Left ventricle myocardium inferior (tissue), 1 donor: ENCODE measurements at regions not wholly inside any gene's neighbourhood (a gene's known extent, or its start where the extent isn't known, plus 50 kb on each side); places are given as distances from the start of the nearest gene placed in this dataset.
A peak's percentile ranks its signal among the peaks of the same experiment; 100 is the strongest.
"Not testable (repeated sequence)": the region's sequence is repeated elsewhere in the genome, so short reads cannot be mapped to it uniquely, and the experiment has no call there.

Source experiments
- DNase-seq: peaks from one replicate; pipeline ENCODE4 v3.0.0-alpha.2; 2020
- H3K27ac ChIP-seq: fragments of 200-600 bp; replicated peaks from 2 replicates; pipeline ENCODE4 v1.8.0; 2021
- H3K27me3 ChIP-seq: fragments of 200-600 bp; 2 replicates; pipeline ENCODE4 v1.8.0; 2021; ENCODE audit warnings: low read depth
- H3K36me3 ChIP-seq: fragments of 200-600 bp; 2 replicates; pipeline ENCODE4 v1.8.0; 2021
- H3K4me1 ChIP-seq: fragments of 200-600 bp; 2 replicates; pipeline ENCODE4 v1.8.0; 2021
- H3K4me3 ChIP-seq: fragments of 200-600 bp; 2 replicates; pipeline ENCODE4 v1.8.0; 2021; ENCODE audit warnings: mild to moderate bottlenecking, moderate library complexity
- H3K9me3 ChIP-seq: fragments of 200-600 bp; replicated peaks from 2 replicates; pipeline ENCODE4 v1.8.0; 2021
- intact Hi-C: fragments of 100-400 bp; cut with micrococcal nuclease; formaldehyde crosslinking; loops from one replicate; pipeline ENCODE4 v1.11.0; 2022
- TF ChIP-seq, protein P1 (sequence below): fragments of 200-600 bp; IDR thresholded peaks from 2 replicates; pipeline ENCODE4 v1.8.0; 2021; ENCODE audit warnings: antibody characterized with exemption, mild to moderate bottlenecking, borderline replicate concordance
- donor health status: DM: no; HTN: yes; CAD: no; lungs with severe emphysema.

DNA sequence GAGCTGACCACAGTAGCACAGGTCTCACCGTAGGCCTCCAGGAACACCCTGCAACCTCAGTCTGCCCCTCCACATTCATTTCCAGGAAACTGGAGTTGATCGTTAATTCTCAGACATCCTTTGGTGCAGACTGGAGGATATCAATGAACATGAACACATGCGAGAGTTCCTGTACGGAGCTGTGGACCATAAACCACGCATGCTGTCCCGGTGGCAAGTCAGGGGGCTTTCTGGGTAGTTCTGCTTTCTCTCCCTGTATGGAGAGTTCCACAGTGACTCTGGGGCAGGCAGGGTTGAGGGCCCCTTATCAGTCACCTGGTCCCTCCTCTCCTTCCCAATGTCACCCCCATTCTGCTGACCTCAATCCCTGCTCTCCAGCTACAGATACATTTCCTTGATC lies 55.5 kb upstream of the URI1 start:
- TF ChIP-seq, protein P1, sequence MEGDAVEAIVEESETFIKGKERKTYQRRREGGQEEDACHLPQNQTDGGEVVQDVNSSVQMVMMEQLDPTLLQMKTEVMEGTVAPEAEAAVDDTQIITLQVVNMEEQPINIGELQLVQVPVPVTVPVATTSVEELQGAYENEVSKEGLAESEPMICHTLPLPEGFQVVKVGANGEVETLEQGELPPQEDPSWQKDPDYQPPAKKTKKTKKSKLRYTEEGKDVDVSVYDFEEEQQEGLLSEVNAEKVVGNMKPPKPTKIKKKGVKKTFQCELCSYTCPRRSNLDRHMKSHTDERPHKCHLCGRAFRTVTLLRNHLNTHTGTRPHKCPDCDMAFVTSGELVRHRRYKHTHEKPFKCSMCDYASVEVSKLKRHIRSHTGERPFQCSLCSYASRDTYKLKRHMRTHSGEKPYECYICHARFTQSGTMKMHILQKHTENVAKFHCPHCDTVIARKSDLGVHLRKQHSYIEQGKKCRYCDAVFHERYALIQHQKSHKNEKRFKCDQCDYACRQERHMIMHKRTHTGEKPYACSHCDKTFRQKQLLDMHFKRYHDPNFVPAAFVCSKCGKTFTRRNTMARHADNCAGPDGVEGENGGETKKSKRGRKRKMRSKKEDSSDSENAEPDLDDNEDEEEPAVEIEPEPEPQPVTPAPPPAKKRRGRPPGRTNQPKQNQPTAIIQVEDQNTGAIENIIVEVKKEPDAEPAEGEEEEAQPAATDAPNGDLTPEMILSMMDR = no peak
- Histone ChIP-seq H3K4me1 (peaks cover 8% of the 10 kb centered on the region), H3K27me3 (peaks cover 37% of the 10 kb centered on the region), H3K9me3 (no peaks in the 10 kb centered on the region), H3K36me3 (no peaks in the 10 kb centered on the region), H3K4me3 (no peak overlapping the region), H3K27ac (no peak overlapping the region)
- DNase-seq = no peak
- intact Hi-C loops = no loop called here

DNA sequence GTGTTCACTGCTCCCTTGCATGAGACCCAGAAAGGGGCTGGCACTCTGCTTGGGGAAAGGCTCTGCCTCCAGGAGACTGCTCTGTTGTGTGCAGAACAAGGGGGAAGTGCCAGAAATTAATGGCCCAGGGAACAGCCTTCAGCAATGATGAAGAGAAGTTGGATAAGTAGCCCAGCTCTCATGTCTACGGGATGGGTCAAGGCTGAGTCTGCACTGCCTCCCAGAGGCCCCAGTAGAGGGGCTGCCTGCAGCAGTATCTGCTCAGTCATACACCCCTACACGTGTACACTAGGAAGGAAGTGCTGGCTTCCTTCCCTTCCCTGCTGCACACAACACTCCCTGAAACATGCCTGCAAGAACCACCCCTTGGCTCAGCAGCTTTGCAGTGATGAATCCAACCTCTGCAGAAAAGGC lies 54.6 kb upstream of the URI1 start:
- Histone ChIP-seq H3K36me3 (no peaks in the 10 kb centered on the region), H3K27ac (no peak overlapping the region), H3K4me1 (peaks cover 8% of the 10 kb centered on the region), H3K4me3 (no peak overlapping the region), H3K9me3 (no peaks in the 10 kb centered on the region), H3K27me3 (peaks cover 28% of the 10 kb centered on the region)
- intact Hi-C loops = no loop called here
- no peak for DNase-seq
- TF ChIP-seq, protein P1 = peak; percentile 38

DNA sequence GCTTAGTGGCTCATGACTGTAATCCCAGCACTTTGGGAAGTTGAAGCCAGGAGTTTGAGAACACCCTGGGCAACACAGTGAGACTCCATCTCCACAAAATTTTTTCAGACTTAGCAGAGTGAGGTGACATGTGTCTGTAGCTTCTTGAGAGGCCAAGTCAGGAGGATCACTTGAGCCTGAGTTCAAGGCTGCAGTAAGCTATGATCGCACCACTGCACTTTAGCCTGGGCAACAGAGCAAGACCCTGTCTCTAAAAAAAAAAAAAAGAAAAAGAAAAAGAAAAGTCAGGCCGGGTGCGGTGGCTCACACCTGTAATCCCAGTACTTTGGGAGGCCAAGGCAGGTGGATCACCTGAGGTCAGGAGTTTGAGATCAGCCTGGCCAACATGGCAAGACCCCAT lies 54.0 kb upstream of the URI1 start:
- H3K36me3 ChIP-seq, H3K4me3 ChIP-seq, intact Hi-C loops, DNase-seq, H3K9me3 ChIP-seq, H3K4me1 ChIP-seq, H3K27ac ChIP-seq: not testable (repeated sequence)
- H3K27me3 ChIP-seq = peaks cover 22% of the 10 kb centered on the region

DNA sequence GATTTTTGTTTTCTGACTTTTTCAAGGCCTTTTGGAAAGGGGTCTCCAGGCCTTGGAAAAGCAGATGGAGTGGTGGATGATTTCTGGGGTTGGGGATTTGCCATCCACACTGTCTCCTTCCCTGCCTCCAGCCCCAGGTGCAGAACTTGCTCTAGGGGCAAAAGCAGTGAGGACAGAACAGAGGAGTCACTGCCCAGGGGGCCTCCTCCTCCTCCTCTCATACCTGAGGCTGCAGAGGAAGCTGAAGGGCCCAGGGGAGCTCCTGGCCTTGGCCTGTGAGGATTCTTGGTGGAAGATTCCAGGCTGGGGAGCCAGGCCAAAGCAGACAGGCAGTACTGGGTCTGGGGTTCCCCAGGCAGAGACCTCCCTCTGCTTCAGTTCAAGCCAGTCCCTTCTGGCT lies 52.3 kb upstream of the URI1 start:
- Histone ChIP-seq H3K27me3 (peaks cover 12% of the 10 kb centered on the region), H3K27ac (no peak overlapping the region), H3K4me3 (no peak overlapping the region), H3K4me1 (peaks cover 8% of the 10 kb centered on the region), H3K9me3 (no peaks in the 10 kb centered on the region), H3K36me3 (no peaks in the 10 kb centered on the region)
- TF ChIP-seq, protein P1 = no peak
- intact Hi-C loops = no loop called here
- no peak for DNase-seq

DNA sequence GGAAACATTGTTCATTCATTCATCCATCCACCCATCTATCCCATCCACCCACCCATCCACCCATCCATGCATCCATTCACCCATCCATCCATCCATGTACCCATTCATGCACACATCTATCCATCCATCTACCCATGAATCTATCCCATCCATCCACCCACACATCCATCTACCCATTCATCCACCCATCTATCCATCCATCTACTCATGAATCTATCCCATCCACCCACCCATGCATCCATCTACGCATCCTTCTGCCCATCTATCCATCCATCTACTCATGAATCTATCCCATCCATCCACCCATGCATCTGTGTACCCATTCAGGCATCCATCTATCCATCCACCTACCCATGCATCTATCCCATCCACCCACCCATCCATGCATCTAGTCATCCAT lies 51.6 kb upstream of the URI1 start:
- Histone ChIP-seq H3K4me3 (no peak overlapping the region), H3K27ac (no peak overlapping the region), H3K27me3 (peaks cover 9% of the 10 kb centered on the region), H3K36me3 (no peaks in the 10 kb centered on the region), H3K9me3 (no peaks in the 10 kb centered on the region), H3K4me1 (peaks cover 8% of the 10 kb centered on the region)
- DNase-seq = no peak
- TF ChIP-seq, protein P1 = no peak
- intact Hi-C loops = no loop called here
